ENCODE measurements at regions not wholly inside any gene's neighbourhood (a gene's known extent, or its start where the extent isn't known, plus 50 kb on each side); places are given as distances from the start of the nearest gene placed in this dataset.
A peak's percentile ranks its signal among the peaks of the same experiment; 100 is the strongest.

- DNase-seq (ENCODE audit: low spot score): peak; percentile 17
- ChIA-PET CTCF (interaction anchor here (0.5 kb wide), 1 partner anchor 977 kb away, joined by 8 read pairs; no protein-coding TSS in a partner anchor), POLR2A (ENCODE audit: low non-redundant PET) (no interaction called here)
- no peak overlapping the region for H3K27ac ChIP-seq
- TF ChIP-seq, protein P1, sequence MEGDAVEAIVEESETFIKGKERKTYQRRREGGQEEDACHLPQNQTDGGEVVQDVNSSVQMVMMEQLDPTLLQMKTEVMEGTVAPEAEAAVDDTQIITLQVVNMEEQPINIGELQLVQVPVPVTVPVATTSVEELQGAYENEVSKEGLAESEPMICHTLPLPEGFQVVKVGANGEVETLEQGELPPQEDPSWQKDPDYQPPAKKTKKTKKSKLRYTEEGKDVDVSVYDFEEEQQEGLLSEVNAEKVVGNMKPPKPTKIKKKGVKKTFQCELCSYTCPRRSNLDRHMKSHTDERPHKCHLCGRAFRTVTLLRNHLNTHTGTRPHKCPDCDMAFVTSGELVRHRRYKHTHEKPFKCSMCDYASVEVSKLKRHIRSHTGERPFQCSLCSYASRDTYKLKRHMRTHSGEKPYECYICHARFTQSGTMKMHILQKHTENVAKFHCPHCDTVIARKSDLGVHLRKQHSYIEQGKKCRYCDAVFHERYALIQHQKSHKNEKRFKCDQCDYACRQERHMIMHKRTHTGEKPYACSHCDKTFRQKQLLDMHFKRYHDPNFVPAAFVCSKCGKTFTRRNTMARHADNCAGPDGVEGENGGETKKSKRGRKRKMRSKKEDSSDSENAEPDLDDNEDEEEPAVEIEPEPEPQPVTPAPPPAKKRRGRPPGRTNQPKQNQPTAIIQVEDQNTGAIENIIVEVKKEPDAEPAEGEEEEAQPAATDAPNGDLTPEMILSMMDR (conservative IDR thresholded peaks at IDR 0.05; ENCODE audit: low read depth): no peak
Observed at GRCh38 chr6:119856136-119856535, 506.6 kb upstream of the MAN1A1 start.

GRCh38 chr6:119848696-119849095 is 499.1 kb upstream of the MAN1A1 start:
- ChIA-PET POLR2A (ENCODE audit: low non-redundant PET) (no interaction called here), CTCF (interaction anchor here (0.6 to 0.7 kb wide), 2 partner anchors 14 to 91 kb away, joined by 3 to 6 read pairs; no protein-coding TSS in a partner anchor)
- no peak overlapping the region for H3K27ac ChIP-seq
- TF ChIP-seq, protein P1 (conservative IDR thresholded peaks at IDR 0.05; ENCODE audit: low read depth): no peak
- DNase-seq (ENCODE audit: low spot score): no peak

DNA sequence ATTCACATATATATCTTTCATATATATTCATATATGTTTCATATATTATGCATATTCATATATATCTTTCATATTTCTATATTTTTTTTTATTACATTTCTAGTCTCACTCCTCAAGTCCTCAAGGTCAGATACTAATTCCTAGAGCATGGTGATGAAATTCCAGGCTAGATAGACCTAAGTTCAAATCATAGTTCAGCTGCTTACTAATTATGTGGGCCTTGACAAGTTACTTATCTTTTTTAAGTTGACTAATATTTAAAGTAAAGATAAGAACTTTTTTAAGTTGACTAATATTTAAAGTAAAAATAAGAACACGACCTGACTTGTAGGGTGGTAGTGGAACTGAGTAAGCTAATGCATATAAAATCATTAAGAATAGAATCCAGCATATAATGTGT is 495.6 kb upstream of the MAN1A1 start:
- DNase-seq (ENCODE audit: low spot score): no peak
- ChIA-PET POLR2A (ENCODE audit: low non-redundant PET) (no interaction called here), CTCF (no interaction called here)
- TF ChIP-seq, protein P1 (conservative IDR thresholded peaks at IDR 0.05; ENCODE audit: low read depth): no peak
- H3K27ac ChIP-seq: no peak overlapping the region

GRCh38 chr6:119844387-119844786 is 494.8 kb upstream of the MAN1A1 start:
- no peak overlapping the region for H3K27ac ChIP-seq
- TF ChIP-seq, protein P1 (conservative IDR thresholded peaks at IDR 0.05; ENCODE audit: low read depth): no peak
- ChIA-PET CTCF (no interaction called here), POLR2A (ENCODE audit: low non-redundant PET) (no interaction called here)
- no peak for DNase-seq (ENCODE audit: low spot score)

GRCh38 chr6:119842191-119842590 is 492.6 kb upstream of the MAN1A1 start:
- ChIA-PET POLR2A (ENCODE audit: low non-redundant PET) (no interaction called here), CTCF (no interaction called here)
- H3K27ac ChIP-seq: no peak overlapping the region
- no peak for DNase-seq (ENCODE audit: low spot score)
- TF ChIP-seq, protein P1 (conservative IDR thresholded peaks at IDR 0.05; ENCODE audit: low read depth): no peak

GRCh38 chr6:119838043-119838442 is 488.5 kb upstream of the MAN1A1 start:
- CTCF ChIA-PET: no interaction called here
- POLR2A ChIA-PET (ENCODE audit: low non-redundant PET): no interaction called here
- TF ChIP-seq, protein P1 (conservative IDR thresholded peaks at IDR 0.05; ENCODE audit: low read depth): no peak

GRCh38 chr6:119834418-119834817 is 484.9 kb upstream of the MAN1A1 start:
- CTCF ChIA-PET: interaction anchor here (0.6 to 1.2 kb wide), 3 partner anchors 12 to 941 kb away, joined by 3 to 4 read pairs (median 4); no protein-coding TSS in a partner anchor
- H3K27ac ChIP-seq: no peak overlapping the region
- peak; percentile 8 for DNase-seq (ENCODE audit: low spot score)

More at GRCh38 chr6:119838043-119838442, 488.5 kb upstream of the MAN1A1 start:
- no peak overlapping the region for H3K27ac ChIP-seq
- no peak for DNase-seq (ENCODE audit: low spot score)

More at GRCh38 chr6:119834418-119834817, 484.9 kb upstream of the MAN1A1 start:
- TF ChIP-seq, protein P1 (conservative IDR thresholded peaks at IDR 0.05; ENCODE audit: low read depth): no peak
- POLR2A ChIA-PET (ENCODE audit: low non-redundant PET): no interaction called here
